Small intestine (tissue), 7 donors: ENCODE measurements at regions not wholly inside any gene's neighbourhood (a gene's known extent, or its start where the extent isn't known, plus 50 kb on each side); places are given as distances from the start of the nearest gene placed in this dataset.

Experiments used
- DNase-seq, 2 donors: peaks; one replicate each; pipeline versions ENCODE4 v3.0.0 to v3.0.0-alpha.2; 2013
- FAIRE-seq: peaks from 2 replicates; lab custom pipeline; 2012; peaks lifted over from hg19 to GRCh38; lab: Jason Lieb, UNC
- H3K27ac ChIP-seq, 3 donors: one replicate each; pipeline ENCODE4 v1.5.1; 2013; ENCODE audit warnings: low read length in 2 of 3, mild to moderate bottlenecking in 2 of 3, control low read depth in 1 of 3, inconsistent platforms in 1 of 3, low read depth in 1 of 3, moderate library complexity in 1 of 3
- H3K27me3 ChIP-seq, 3 donors: one replicate each; pipeline ENCODE4 v1.6.1; 2013; ENCODE audit warnings: low read length in 3 of 3, inconsistent platforms in 1 of 3; ENCODE audit not compliant: control insufficient read depth in 3 of 3, insufficient read depth in 3 of 3
- H3K36me3 ChIP-seq, 3 donors: one replicate each; pipeline ENCODE4 v1.6.1; 2013; ENCODE audit warnings: low read length in 3 of 3, inconsistent platforms in 1 of 3, low read depth in 1 of 3, mild to moderate bottlenecking in 1 of 3, moderate library complexity in 1 of 3; ENCODE audit not compliant: control insufficient read depth in 3 of 3, insufficient read depth in 2 of 3
- H3K4me1 ChIP-seq, 3 donors: one replicate each; pipeline ENCODE4 v1.6.1; 2013; ENCODE audit warnings: low read length in 2 of 3, inconsistent platforms in 1 of 3, low read depth in 1 of 3, mild to moderate bottlenecking in 1 of 3, moderate library complexity in 1 of 3; ENCODE audit not compliant: control insufficient read depth in 3 of 3, insufficient read depth in 2 of 3
- H3K4me3 ChIP-seq, 3 donors: one replicate each; pipeline ENCODE4 v1.5.1; 2013; ENCODE audit warnings: low read length in 3 of 3, control low read depth in 1 of 3, inconsistent platforms in 1 of 3, low read depth in 1 of 3, mild to moderate bottlenecking in 1 of 3, moderate library complexity in 1 of 3
- H3K9me3 ChIP-seq, 2 donors: one replicate each; pipeline ENCODE4 v1.6.1; 2013; ENCODE audit warnings: low read depth in 1 of 2, low read length in 1 of 2; ENCODE audit not compliant: control insufficient read depth in 2 of 2, insufficient read depth in 1 of 2
- WGBS, 3 donors: extraction: QIAGEN DNeasy Blood & Tissue Kit; methylation state at CpG; one replicate each; pipeline ENCODE4 v1.1.7; 2013; 5-methylcytosine and 5-hydroxymethylcytosine counted together
- donor health status: healthy with polysubstance abuse.
- donor health status: control.
- donor health status: control.
- donor health status: Bipolar disorder and iron deficiency.
- donor health status: healthy.

GRCh38 chr14:87691042-87691881 is 301.7 kb downstream of the GALC start:
- H3K27ac ChIP-seq = no peak overlapping the region
- DNase-seq = no peak
- WGBS, 3 donors = 52 to 63% (median 60%) methylated on average over 15 of the region's 15 CpGs
- no peak overlapping the region for H3K4me3 ChIP-seq
- peaks cover 0 to 3% (median 0%) of the 10 kb centered on the region in 3 donors for H3K4me1 ChIP-seq
- H3K9me3 ChIP-seq = no peaks in the 10 kb centered on the region
- FAIRE-seq = no peak
- no peaks in the 10 kb centered on the region for H3K36me3 ChIP-seq
- H3K27me3 ChIP-seq = no peaks in the 10 kb centered on the region

GRCh38 chr14:87690076-87690613 is 302.8 kb downstream of the GALC start:
- H3K27ac ChIP-seq = no peak overlapping the region
- DNase-seq (peak in 1 of 2 donors; percentile 46), FAIRE-seq (no peak)
- H3K4me1 ChIP-seq = peaks cover 0 to 3% (median 0%) of the 10 kb centered on the region in 3 donors
- H3K27me3 ChIP-seq = no peaks in the 10 kb centered on the region
- H3K36me3 ChIP-seq = no peaks in the 10 kb centered on the region
- WGBS, 3 donors = 8 to 22% (median 16%) methylated on average over 3 of the region's 3 CpGs
- no peaks in the 10 kb centered on the region for H3K9me3 ChIP-seq
- no peak overlapping the region for H3K4me3 ChIP-seq

- H3K9me3 ChIP-seq = peaks cover 0 to 4% of the 10 kb centered on the region in 2 donors
- WGBS, 3 donors = 79 to 88% (median 80%) methylated on average over 3 of the region's 3 CpGs
- no peaks in the 10 kb centered on the region for H3K36me3 ChIP-seq
- H3K27me3 ChIP-seq = no peaks in the 10 kb centered on the region
- no peak for DNase-seq
- H3K4me3 ChIP-seq = no peak overlapping the region
- no peak for FAIRE-seq
- no peak overlapping the region for H3K27ac ChIP-seq
- H3K4me1 ChIP-seq = peaks cover 0 to 3% (median 0%) of the 10 kb centered on the region in 3 donors
These were observed 304.5 kb downstream of the GALC start for GRCh38 chr14:87688524-87688923.

- Histone ChIP-seq H3K36me3 (no peaks in the 10 kb centered on the region), H3K27me3 (no peaks in the 10 kb centered on the region), H3K9me3 (peaks cover 0 to 7% of the 10 kb centered on the region in 2 donors), H3K4me1 (peaks cover 0 to 3% (median 0%) of the 10 kb centered on the region in 3 donors), H3K27ac (no peak overlapping the region), H3K4me3 (no peak overlapping the region)
- no peak for FAIRE-seq
- no peak for DNase-seq
- WGBS, 3 donors = 60 to 71% (median 70%) methylated on average over 7 of the region's 7 CpGs
These were observed 305.6 kb downstream of the GALC start for GRCh38 chr14:87687420-87687819.

GRCh38 chr14:87686746-87687145 is 306.2 kb downstream of the GALC start:
- DNase-seq (no peak), FAIRE-seq (no peak)
- Histone ChIP-seq H3K27me3 (no peaks in the 10 kb centered on the region), H3K27ac (no peak overlapping the region), H3K4me1 (peaks cover 0 to 3% (median 0%) of the 10 kb centered on the region in 3 donors), H3K9me3 (peaks cover 0 to 7% of the 10 kb centered on the region in 2 donors), H3K36me3 (no peaks in the 10 kb centered on the region), H3K4me3 (no peak overlapping the region)
- 89 to 93% (median 93%) methylated on average over 1 of the region's 1 CpG for WGBS, 3 donors

- DNase-seq = no peak
- no peak for FAIRE-seq
- Histone ChIP-seq H3K36me3 (no peaks in the 10 kb centered on the region), H3K27ac (no peak overlapping the region), H3K4me3 (no peak overlapping the region), H3K9me3 (peaks cover 0 to 7% of the 10 kb centered on the region in 2 donors), H3K4me1 (no peaks in the 10 kb centered on the region), H3K27me3 (no peaks in the 10 kb centered on the region)
- WGBS, 3 donors = 63 to 69% (median 64%) methylated on average over 3 of the region's 3 CpGs
These were observed 313.1 kb downstream of the GALC start for GRCh38 chr14:87679866-87680265.

- Histone ChIP-seq H3K27ac (no peak overlapping the region), H3K36me3 (no peaks in the 10 kb centered on the region), H3K4me3 (no peak overlapping the region), H3K4me1 (no peaks in the 10 kb centered on the region), H3K27me3 (no peaks in the 10 kb centered on the region), H3K9me3 (peaks cover 0 to 3% of the 10 kb centered on the region in 2 donors)
- FAIRE-seq = no peak
- no peak for DNase-seq
- WGBS, 3 donors = 24 to 46% (median 27%) methylated on average over 4 of the region's 4 CpGs
These were observed 314.4 kb downstream of the GALC start for GRCh38 chr14:87678624-87679023.

GRCh38 chr14:87676814-87677437 is 316.1 kb downstream of the GALC start:
- WGBS, 3 donors = 55 to 59% (median 56%) methylated on average over 2 of the region's 2 CpGs
- DNase-seq (no peak), FAIRE-seq (no peak)
- no peak overlapping the region for H3K27ac ChIP-seq
- H3K4me1 ChIP-seq = no peaks in the 10 kb centered on the region
- H3K9me3 ChIP-seq = no peaks in the 10 kb centered on the region
- H3K36me3 ChIP-seq = no peaks in the 10 kb centered on the region
- no peaks in the 10 kb centered on the region for H3K27me3 ChIP-seq
- H3K4me3 ChIP-seq = no peak overlapping the region
